Posterior vena cava (tissue), 2 donors: ENCODE measurements at regions not wholly inside any gene's neighbourhood (a gene's known extent, or its start where the extent isn't known, plus 50 kb on each side); places are given as distances from the start of the nearest gene placed in this dataset.
"Not testable (repeated sequence)": the region's sequence is repeated elsewhere in the genome, so short reads cannot be mapped to it uniquely, and the experiment has no call there.

Source experiments
- DNase-seq: peaks from one replicate; pipeline ENCODE4 v3.0.0-alpha.2; 2020; ENCODE audit warnings: low spot score
- intact Hi-C, 2 donors: fragments of 100-400 bp; cut with DNase I; formaldehyde crosslinking; loops; one replicate each; pipeline versions ENCODE4 v1.14.1 to v1.14.2; 2022 to 2023
- donor health status: DM: yes; HTN: yes; CAD: no.
- donor health status: DM: yes; HTN: yes; CAD: no.

GRCh38 chr2:111411867-111412681 lies 291.4 kb downstream of the BCL2L11 start:
- DNase-seq, intact Hi-C loops: not testable (repeated sequence)

- intact Hi-C loops = not testable (repeated sequence)
These were observed 292.3 kb downstream of the BCL2L11 start for GRCh38 chr2:111412841-111413650.

GRCh38 chr2:111413950-111414349 lies 293.2 kb downstream of the BCL2L11 start:
- DNase-seq, intact Hi-C loops: not testable (repeated sequence)

More at GRCh38 chr2:111412841-111413650, 292.3 kb downstream of the BCL2L11 start:
- DNase-seq = not testable (repeated sequence)

- intact Hi-C loops, DNase-seq: not testable (repeated sequence)
These were observed 295.3 kb downstream of the BCL2L11 start for GRCh38 chr2:111415765-111416743.

GRCh38 chr2:111417026-111417425 lies 296.3 kb downstream of the BCL2L11 start:
- intact Hi-C loops, DNase-seq: not testable (repeated sequence)

GRCh38 chr2:111418091-111418875 lies 297.6 kb downstream of the BCL2L11 start:
- DNase-seq, intact Hi-C loops: not testable (repeated sequence)

GRCh38 chr2:111420074-111420473 lies 299.4 kb downstream of the BCL2L11 start:
- intact Hi-C loops, DNase-seq: not testable (repeated sequence)

- intact Hi-C loops, DNase-seq: not testable (repeated sequence)
These were observed 300.1 kb downstream of the BCL2L11 start for GRCh38 chr2:111420835-111421234.

GRCh38 chr2:111421949-111422348 lies 301.2 kb downstream of the BCL2L11 start:
- intact Hi-C loops, DNase-seq: not testable (repeated sequence)

GRCh38 chr2:111422562-111422961 lies 301.8 kb downstream of the BCL2L11 start:
- DNase-seq, intact Hi-C loops: not testable (repeated sequence)

- intact Hi-C loops, DNase-seq: not testable (repeated sequence)
These were observed 302.5 kb downstream of the BCL2L11 start for GRCh38 chr2:111423184-111423583.

GRCh38 chr2:111424176-111424575 lies 303.5 kb downstream of the BCL2L11 start:
- intact Hi-C loops, DNase-seq: not testable (repeated sequence)

GRCh38 chr2:111424851-111425309 lies 304.2 kb downstream of the BCL2L11 start:
- intact Hi-C loops = not testable (repeated sequence)
- peak; percentile 23 for DNase-seq

- intact Hi-C loops, DNase-seq: not testable (repeated sequence)
These were observed 305.1 kb downstream of the BCL2L11 start for GRCh38 chr2:111425789-111426201.

GRCh38 chr2:111427346-111427745 lies 306.6 kb downstream of the BCL2L11 start:
- intact Hi-C loops, DNase-seq: not testable (repeated sequence)

GRCh38 chr2:111428915-111429314 lies 308.2 kb downstream of the BCL2L11 start:
- intact Hi-C loops, DNase-seq: not testable (repeated sequence)

GRCh38 chr2:111429353-111429752 lies 308.6 kb downstream of the BCL2L11 start:
- DNase-seq, intact Hi-C loops: not testable (repeated sequence)
